COLO668 (cell line): ENCODE measurements at regions not wholly inside any gene's neighbourhood (a gene's known extent, or its start where the extent isn't known, plus 50 kb on each side); places are given as distances from the start of the nearest gene placed in this dataset.

ENCODE experiments used
- DNase-seq: peaks from one replicate; lab custom pipeline; 2025; ENCODE audit not compliant: unreplicated experiment; lab: John Stamatoyannopoulos, UW

DNA sequence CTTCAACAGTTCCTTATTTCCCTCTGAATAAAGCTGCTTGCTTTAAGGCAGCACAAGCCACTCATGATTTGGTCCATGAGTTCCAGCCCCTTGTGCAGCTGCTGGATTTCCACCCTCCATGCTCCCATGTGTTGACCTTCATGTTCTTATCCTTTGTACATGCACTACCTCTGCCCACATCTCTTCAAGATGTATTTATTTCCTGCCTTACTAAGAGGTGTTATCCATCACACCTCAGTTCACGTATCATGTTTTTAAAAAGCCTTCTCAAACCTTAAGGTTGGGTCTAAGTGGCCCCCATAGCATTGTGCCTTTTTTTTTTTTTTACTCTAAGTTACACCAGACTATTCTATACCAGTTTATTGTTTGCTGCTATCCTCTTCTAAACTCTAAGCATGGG, 107.7 kb downstream of the SIPA1L2 start:
- DNase-seq, result no peak

- DNase-seq, result no peak
Measured at GRCh38 chr1:232521660-232522059, 108.3 kb downstream of the SIPA1L2 start.

DNA sequence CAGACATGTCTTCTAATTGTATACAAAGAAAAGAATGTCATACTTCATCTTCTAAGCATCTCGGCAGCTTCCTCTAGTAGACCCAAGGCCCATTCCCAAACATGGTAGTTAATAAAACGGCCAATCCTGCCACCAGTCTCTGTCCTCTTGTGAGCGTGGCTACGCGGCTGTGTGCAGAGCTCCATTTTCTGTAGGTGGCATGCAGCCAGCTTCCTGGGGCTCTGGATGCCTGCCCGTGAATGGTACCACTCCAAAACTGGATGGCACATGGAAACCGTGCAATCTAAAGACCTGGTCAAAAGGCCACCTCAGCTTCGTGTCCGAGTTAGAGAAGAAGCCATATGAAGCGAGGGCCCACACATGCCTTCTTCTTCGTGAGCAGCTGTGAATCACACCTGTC, 110.7 kb downstream of the SIPA1L2 start:
- DNase-seq, result no peak

DNA sequence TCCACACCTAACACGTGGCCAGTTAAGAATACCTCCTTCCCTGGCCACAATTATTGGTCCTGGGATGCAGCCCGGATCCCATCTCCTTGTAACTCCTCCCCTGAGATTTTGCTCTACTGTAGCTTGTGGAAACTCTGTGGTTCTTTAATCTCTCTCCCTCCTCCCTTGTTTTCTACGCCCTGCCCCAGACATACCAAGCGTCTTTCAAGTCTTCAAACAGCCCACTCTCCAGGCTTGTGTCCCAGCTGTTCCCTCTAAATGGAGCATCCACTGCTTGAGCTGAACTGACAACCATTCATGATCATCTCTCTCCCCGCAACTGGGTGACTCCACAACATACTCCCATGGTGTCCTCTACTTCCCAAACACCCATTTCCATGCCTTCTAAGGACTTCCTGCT, 111.6 kb downstream of the SIPA1L2 start:
- DNase-seq, result no peak

DNA sequence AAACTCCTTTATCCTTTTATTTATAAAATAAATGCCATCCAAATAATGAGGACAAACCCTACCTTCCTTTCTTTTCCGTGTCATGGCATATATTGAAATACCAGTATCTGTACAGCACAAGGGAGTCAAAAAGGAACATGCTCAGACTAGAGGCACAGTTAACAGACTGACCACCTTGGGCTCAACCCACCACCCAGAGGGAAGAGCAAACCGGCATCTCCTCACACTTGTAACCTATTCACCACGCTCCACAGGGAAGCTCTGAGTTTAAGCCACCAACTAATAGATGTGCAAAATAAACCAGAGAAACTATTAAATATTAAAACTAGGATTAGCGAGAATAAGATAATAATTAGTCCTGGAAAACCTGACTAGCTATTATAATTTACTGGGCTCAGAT, 112.7 kb downstream of the SIPA1L2 start:
- no peak for DNase-seq

DNA sequence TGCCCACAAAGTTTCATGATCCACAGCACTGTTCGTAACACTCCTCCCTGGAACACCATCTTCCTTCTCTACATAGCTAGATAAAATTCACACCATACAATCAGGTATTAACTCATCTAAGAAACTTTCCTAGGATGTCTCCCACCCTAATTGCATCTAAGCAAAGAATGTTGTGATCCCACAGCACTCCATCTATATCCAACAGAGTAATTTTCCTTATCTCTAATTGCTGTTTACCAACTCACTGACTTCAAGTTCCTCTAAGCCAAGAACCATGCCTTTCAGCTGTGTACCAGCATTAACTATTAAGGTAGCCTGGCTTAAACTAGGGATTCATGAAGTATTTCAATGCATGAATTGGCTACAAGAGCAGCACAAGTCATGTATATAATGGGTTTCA, 114.2 kb downstream of the SIPA1L2 start:
- DNase-seq, result no peak

DNA sequence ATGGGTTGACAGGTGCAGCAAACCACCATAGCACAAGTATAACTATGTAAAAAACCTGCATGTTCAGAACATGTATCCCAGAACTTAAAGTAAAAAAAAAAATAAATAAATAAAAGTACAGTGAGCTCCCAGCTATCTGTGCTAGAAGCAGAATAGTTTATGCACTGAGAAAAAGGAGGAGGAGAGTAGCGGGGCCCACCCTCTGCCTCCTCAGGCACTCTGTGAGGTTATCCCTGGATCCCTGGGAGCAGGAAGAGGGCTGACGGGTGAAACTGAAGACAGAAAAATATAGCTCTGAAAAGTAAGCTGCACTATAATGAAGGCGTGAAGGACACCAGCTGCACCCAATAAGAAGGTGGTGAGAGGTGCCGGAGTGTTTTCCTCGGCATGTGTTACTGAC, 117.2 kb downstream of the SIPA1L2 start:
- no peak for DNase-seq

DNA sequence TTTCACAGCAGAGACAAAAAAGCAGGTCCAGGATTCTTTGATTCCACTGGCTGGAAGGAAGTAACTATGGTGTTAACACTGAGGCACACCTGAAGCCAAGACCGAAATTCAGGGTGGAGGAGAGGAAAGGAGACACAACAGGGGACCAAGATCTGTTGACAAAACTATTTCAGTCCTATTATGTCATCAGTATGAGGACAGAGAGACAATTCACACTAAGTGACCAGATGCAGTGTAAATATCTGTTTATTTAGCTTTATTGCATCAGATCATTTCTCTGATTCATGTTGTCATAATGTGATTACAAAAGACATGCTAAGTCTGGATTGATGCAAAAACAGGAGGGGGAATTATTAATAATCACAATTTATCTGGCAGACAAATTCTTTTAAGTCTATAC, 118.8 kb downstream of the SIPA1L2 start:
- no peak for DNase-seq

DNA sequence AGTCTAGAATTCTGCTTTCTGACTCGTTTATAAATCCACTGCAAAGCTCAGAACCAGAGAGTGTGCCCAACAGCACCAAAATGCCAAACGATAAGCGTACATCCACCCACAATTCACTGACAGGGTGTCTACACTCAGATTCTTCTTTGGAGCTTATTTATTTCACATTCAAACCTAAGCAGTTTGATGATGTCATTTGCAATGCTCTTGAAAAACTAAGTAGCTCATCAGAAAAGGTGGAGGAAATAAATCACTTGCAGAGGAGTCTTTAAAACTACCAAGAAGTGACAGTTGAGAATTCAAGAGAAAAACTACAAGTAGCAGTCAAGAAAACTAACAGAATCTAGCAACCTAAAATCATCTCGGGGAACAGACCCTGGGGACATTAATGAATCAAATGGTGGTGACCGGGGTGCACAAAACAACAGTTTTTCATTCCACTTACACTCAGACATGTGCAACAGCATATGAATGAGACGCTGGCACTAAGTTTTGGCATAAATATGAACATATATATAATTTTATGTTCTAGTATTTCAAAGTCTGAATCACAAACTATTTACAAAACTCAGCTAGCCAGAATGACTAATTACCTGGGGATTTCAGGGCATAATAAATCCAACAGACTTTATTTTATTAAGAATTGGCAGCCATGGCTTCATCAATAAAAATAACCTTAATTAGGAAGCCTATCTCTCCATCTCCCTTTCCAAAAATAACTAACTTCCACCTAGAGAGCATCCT, 119.4 kb downstream of the SIPA1L2 start:
- no peak for DNase-seq

GRCh38 chr1:232509570-232509969, 120.4 kb downstream of the SIPA1L2 start:
- DNase-seq, result no peak

DNA sequence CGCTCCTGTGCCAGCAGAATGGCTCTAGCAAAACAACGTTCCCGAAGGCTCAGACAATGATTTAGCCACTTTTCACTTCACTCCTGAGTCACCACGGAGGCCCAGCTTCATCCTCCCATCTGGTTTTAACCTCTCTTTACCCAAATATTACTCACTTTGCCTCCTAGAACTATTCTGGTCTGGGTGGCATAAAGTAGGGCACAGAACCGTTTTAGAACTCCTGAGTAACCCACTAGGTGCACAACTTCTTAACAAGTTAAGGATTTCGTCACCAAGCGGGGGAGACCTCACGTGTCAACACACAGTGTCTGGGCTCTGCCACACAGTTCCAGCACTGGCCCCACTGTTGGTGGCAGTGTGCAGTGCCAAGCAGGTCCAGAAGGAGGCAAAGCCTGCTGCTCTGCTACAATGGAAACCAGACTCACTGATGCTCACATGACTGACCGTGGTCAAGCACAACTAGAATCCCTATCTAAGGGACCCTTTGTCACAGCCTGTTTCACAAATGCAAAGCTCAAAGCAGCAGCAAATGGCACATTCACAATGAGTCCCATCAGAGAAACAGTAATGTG, 121.7 kb downstream of the SIPA1L2 start:
- no peak for DNase-seq

- DNase-seq, result no peak
Measured at GRCh38 chr1:232507571-232507970, 122.4 kb downstream of the SIPA1L2 start.

DNA sequence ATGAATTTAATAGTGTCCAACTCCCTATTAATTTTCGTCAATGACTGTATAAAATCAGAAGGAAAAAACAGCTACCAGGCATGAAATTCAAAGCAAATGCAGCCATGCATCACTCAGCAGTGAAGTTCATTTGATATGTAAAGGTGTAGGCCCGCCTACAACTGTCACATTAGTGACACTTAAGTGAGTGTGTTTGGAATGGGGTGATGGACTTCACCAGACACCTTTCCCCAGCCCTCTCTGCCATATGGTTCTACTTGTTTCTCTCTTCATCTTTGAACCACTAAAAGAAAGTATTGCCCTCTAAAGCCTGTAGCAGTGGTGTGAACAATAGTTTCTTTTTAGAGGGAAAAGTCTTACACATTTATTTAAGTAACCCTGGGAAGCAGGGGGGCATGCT, 124.0 kb downstream of the SIPA1L2 start:
- no peak for DNase-seq

DNA sequence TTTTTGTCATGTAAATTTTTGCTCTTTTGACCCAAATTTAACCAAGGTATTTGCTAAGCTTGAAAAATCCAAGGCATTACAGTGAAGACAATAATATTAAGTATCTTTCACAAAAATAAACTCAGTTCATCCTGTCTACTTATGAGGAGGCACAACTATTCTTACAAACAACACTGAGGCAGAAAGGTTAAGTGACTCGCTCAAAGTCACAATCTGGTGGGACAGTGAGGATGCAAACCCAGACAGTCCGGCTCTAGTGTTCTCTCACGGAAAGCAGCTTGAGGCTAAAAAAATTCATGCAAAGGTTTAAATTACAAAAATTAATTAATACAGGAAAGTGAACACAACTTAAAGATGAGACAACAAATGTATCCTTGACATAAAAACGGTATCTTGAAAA, 125.3 kb downstream of the SIPA1L2 start:
- no peak for DNase-seq

DNA sequence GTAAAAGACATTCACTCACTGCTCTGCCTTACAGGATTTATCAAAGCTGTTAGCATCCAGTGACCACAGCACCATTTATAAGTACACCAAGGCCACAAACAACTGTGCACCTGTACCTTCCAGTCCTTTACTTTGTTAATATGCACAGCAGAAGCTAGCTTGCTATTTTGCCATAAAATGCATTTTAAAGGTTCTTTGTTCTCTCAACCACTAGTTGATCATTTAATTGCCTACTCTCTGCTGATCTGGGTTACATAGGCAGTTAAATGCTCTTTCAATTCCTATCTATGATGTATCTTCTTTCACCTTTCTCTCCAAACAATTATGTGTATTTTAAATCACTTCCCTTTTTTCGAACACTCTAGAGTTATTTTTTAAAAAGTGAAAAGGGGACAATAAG, 126.4 kb downstream of the SIPA1L2 start:
- no peak for DNase-seq

GRCh38 chr1:232501854-232502253, 128.1 kb downstream of the SIPA1L2 start:
- no peak for DNase-seq

DNA sequence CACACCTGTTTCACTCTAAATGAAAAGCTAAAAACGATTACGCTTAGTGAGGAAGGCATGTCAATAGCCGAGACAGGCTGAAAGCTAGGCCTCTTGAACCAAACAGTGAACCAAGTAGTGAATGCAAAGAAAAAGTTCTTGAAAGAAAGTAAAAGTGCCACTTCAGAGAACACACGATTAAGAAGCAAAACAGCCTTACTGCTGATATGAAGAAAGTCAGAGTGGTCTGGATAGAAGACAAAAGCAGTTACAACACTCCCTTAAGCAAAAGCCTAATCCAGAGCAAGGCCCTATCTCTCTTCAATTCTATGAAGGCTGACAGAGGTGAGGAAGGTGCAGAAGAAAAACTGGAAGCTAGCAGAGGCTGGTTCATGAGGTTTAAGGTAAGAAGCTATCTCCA, 130.7 kb downstream of the SIPA1L2 start:
- no peak for DNase-seq

DNA sequence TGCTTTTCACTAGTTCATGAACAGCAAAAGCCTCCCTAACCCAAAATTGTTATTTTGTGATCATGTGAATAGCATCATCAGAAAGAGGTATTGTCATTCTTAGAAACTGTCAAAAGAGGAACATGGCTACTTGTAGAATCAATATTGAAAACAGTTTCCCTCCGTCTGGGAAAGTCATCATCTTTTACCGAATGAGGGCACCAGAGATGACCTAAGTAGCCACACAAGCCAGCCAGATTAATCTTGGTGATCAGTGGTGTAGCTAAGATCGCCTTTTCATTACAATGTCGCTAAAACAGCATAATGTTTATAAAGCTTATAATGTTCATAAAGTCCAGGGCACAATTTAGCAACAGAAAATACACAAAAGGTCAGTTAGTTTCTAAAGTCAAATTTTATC, 136.1 kb downstream of the SIPA1L2 start:
- DNase-seq, result no peak

GRCh38 chr1:232489256-232489655, 140.7 kb downstream of the SIPA1L2 start:
- DNase-seq, result no peak

GRCh38 chr1:232487236-232487635, 142.7 kb downstream of the SIPA1L2 start:
- no peak for DNase-seq

- DNase-seq, result no peak
Measured at GRCh38 chr1:232486454-232487207, 143.3 kb downstream of the SIPA1L2 start.

GRCh38 chr1:232486006-232486405, 143.9 kb downstream of the SIPA1L2 start:
- no peak for DNase-seq
